ENCODE measurements at regions not wholly inside any gene's neighbourhood (a gene's known extent, or its start where the extent isn't known, plus 50 kb on each side); places are given as distances from the start of the nearest gene placed in this dataset.

DNA sequence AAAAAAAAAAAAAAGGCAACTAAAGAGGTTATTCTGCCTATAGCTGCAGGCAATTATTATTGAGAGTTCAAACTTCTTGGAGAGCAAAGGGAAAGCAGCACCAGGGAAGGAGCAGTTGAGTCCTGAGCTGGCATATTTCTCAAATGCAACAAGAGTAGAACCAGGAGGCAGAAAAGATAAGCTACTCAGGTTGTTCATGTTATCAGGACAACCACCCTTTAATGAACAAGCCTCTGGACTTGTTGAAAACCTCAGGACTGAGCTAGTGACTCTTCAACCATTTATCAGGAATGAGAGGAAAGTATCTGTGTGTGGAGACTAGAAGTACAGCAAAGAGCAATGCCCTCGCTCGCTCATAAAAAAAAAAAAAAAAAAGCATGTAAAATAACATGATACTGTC lies 183.0 kb downstream of the KCTD12 start:
- H3K4me3 ChIP-seq: no peak overlapping the region
- TF ChIP-seq CTCF (IDR thresholded peaks at IDR 0.05; ENCODE audit: control extremely low read depth, extremely low read depth): no peak

DNA sequence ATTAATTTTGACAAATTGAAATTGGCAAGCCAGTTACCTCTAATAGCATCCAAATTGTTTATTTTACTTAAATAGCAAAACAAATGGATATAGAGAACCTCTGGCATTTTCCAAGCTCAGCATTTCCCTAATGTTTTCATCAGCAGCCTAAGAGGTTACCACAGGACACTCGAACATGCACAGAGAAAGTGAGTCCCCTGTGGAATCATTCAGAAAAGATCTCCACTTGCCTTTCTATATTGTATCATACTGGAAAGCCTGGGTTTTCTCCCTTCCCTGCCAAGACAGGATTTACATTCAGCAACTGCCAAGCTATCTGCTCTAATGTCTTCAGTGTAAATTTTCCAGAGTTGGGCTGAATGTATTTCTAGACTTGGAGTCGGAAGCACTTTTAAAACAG lies 188.9 kb downstream of the KCTD12 start:
- H3K4me3 ChIP-seq: no peak overlapping the region
- TF ChIP-seq CTCF (IDR thresholded peaks at IDR 0.05; ENCODE audit: control extremely low read depth, extremely low read depth): no peak
- no peaks in the 10 kb centered on the region for H3K9me3 ChIP-seq (ENCODE audit: control insufficient read depth in 4 of 4, insufficient read depth in 3 of 4, low read length in 3 of 4)
- DNase-seq (no peak), ATAC-seq (ENCODE audit: insufficient read depth, low FRiP score) (no peak)
- 72 to 85% methylated on average over 2 of the region's 2 CpGs for WGBS, 2 donors
- no peak overlapping the region for H3K27ac ChIP-seq (ENCODE audit: low read depth in 1 of 2, low read length in 1 of 2)
- no peaks in the 10 kb centered on the region for H3K4me1 ChIP-seq (ENCODE audit: control insufficient read depth in 5 of 5, insufficient read depth in 5 of 5, low read length in 5 of 5)
- no peaks in the 10 kb centered on the region for H3K27me3 ChIP-seq (ENCODE audit: control insufficient read depth in 3 of 3, insufficient read depth in 3 of 3, low read length in 2 of 3)
- H3K36me3 ChIP-seq (ENCODE audit: control insufficient read depth in 4 of 4, insufficient read depth in 4 of 4, low read length in 4 of 4): no peaks in the 10 kb centered on the region
- no peak overlapping the region for H3K9ac ChIP-seq (ENCODE audit: insufficient read depth in 1 of 2, low read length in 2 of 2)

More for the DNA sequence above, 183.0 kb downstream of the KCTD12 start:
- Histone ChIP-seq H3K9me3 (ENCODE audit: control insufficient read depth in 4 of 4, insufficient read depth in 3 of 4, low read length in 3 of 4) (no peaks in the 10 kb centered on the region), H3K9ac (ENCODE audit: insufficient read depth in 1 of 2, low read length in 2 of 2) (no peak overlapping the region), H3K27ac (ENCODE audit: low read depth in 1 of 2, low read length in 1 of 2) (no peak overlapping the region), H3K27me3 (ENCODE audit: control insufficient read depth in 3 of 3, insufficient read depth in 3 of 3, low read length in 2 of 3) (no peaks in the 10 kb centered on the region), H3K4me1 (ENCODE audit: control insufficient read depth in 5 of 5, insufficient read depth in 5 of 5, low read length in 5 of 5) (peaks cover 0 to 25% (median 0%) of the 10 kb centered on the region in 5 donors), H3K36me3 (ENCODE audit: control insufficient read depth in 4 of 4, insufficient read depth in 4 of 4, low read length in 4 of 4) (no peaks in the 10 kb centered on the region)
- 78 to 88% methylated on average over 2 of the region's 2 CpGs for WGBS, 2 donors
- DNase-seq (no peak), ATAC-seq (ENCODE audit: insufficient read depth, low FRiP score) (no peak)

DNA sequence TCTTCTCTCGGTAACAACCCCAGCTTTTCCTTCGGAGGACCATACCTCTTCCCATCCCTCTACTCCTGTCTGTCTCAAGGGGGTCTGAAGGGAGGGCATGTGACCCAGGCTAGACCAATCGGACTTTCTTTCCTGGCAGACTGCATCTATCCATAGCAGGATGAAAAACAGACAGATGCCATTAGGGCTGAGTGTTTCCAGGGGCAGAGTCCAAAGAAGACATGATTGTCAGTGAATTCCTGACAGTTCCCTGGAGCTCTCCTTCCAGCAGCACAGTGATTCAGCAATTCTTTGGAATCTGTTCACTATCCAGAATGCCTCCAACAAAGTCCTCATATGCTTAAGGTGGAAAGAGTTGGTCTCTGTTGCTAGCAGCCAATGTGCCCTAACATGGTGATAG lies 189.8 kb downstream of the KCTD12 start:
- TF ChIP-seq CTCF (IDR thresholded peaks at IDR 0.05; ENCODE audit: control extremely low read depth, extremely low read depth): no peak
- DNase-seq (no peak), ATAC-seq (ENCODE audit: insufficient read depth, low FRiP score) (no peak)
- no peak overlapping the region for H3K27ac ChIP-seq (ENCODE audit: low read depth in 1 of 2, low read length in 1 of 2)
- no peaks in the 10 kb centered on the region for H3K36me3 ChIP-seq (ENCODE audit: control insufficient read depth in 4 of 4, insufficient read depth in 4 of 4, low read length in 4 of 4)
- no peak overlapping the region for H3K9ac ChIP-seq (ENCODE audit: insufficient read depth in 1 of 2, low read length in 2 of 2)
- H3K4me1 ChIP-seq (ENCODE audit: control insufficient read depth in 5 of 5, insufficient read depth in 5 of 5, low read length in 5 of 5): no peaks in the 10 kb centered on the region
- H3K27me3 ChIP-seq (ENCODE audit: control insufficient read depth in 3 of 3, insufficient read depth in 3 of 3, low read length in 2 of 3): no peaks in the 10 kb centered on the region
- no peaks in the 10 kb centered on the region for H3K9me3 ChIP-seq (ENCODE audit: control insufficient read depth in 4 of 4, insufficient read depth in 3 of 4, low read length in 3 of 4)
- 86 to 91% methylated on average over 3 of the region's 3 CpGs for WGBS, 2 donors
- no peak overlapping the region for H3K4me3 ChIP-seq

DNA sequence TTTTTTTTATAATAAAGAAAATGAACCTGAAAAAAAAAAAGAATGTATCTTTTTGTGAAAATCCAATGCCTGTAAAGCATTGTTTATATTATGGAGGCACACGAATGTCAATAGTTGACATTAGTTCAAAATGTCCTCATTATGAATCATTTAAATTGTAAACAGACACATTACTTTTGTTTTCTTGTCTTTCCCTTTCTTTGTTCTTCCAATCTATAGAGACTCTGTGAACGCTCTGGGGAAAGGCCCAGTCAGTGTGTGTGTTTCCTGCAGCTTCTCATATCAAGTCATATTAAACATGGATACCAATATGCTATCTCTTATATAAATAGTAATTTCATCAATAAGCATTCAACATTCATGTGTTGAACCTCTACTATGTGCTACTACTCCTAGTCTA lies 193.1 kb downstream of the KCTD12 start:
- Histone ChIP-seq H3K9ac (ENCODE audit: insufficient read depth in 1 of 2, low read length in 2 of 2) (no peak overlapping the region), H3K27ac (ENCODE audit: low read depth in 1 of 2, low read length in 1 of 2) (no peak overlapping the region), H3K4me3 (no peak overlapping the region), H3K27me3 (ENCODE audit: control insufficient read depth in 3 of 3, insufficient read depth in 3 of 3, low read length in 2 of 3) (no peaks in the 10 kb centered on the region), H3K9me3 (ENCODE audit: control insufficient read depth in 4 of 4, insufficient read depth in 3 of 4, low read length in 3 of 4) (no peaks in the 10 kb centered on the region), H3K4me1 (ENCODE audit: control insufficient read depth in 5 of 5, insufficient read depth in 5 of 5, low read length in 5 of 5) (peaks cover 0 to 3% (median 0%) of the 10 kb centered on the region in 5 donors), H3K36me3 (ENCODE audit: control insufficient read depth in 4 of 4, insufficient read depth in 4 of 4, low read length in 4 of 4) (no peaks in the 10 kb centered on the region)
- no peak for TF ChIP-seq CTCF (IDR thresholded peaks at IDR 0.05; ENCODE audit: control extremely low read depth, extremely low read depth)
- ATAC-seq (ENCODE audit: insufficient read depth, low FRiP score) (no peak), DNase-seq (no peak)
- WGBS, 2 donors: 67 to 78% methylated on average over 2 of the region's 2 CpGs

Measured in lung (tissue), 11 donors.